ENCODE measurements at regions not wholly inside any gene's neighbourhood (a gene's known extent, or its start where the extent isn't known, plus 50 kb on each side); places are given as distances from the start of the nearest gene placed in this dataset.

DNA sequence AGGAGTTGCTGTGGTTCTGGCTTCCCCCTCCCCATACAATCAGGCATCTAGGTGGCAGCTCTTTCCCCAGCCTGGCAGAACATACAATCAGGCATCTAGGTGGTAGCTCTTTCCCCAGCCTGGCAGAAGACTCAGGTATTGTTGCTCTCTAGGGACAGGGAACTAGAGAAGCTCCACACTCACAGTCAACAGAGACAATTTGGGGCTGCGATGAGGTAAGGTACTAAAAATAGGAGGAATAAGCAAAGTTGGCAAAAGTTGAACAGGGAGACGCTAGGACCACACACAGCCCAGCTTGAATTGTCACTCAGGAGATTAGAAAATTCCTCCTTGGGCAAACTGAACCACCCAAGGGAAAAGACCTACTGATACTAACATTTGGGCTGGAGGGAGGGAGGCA lies 315.5 kb upstream of the CDH5 start:
- TF ChIP-seq NR1H2 (CRISPR knock-in tag; IDR thresholded peaks at IDR 0.05) (no peak), ZNF263 (CRISPR knock-in tag; IDR thresholded peaks at IDR 0.05; ENCODE audit: low read depth) (no peak)
- TF ChIP-seq, protein P1, sequence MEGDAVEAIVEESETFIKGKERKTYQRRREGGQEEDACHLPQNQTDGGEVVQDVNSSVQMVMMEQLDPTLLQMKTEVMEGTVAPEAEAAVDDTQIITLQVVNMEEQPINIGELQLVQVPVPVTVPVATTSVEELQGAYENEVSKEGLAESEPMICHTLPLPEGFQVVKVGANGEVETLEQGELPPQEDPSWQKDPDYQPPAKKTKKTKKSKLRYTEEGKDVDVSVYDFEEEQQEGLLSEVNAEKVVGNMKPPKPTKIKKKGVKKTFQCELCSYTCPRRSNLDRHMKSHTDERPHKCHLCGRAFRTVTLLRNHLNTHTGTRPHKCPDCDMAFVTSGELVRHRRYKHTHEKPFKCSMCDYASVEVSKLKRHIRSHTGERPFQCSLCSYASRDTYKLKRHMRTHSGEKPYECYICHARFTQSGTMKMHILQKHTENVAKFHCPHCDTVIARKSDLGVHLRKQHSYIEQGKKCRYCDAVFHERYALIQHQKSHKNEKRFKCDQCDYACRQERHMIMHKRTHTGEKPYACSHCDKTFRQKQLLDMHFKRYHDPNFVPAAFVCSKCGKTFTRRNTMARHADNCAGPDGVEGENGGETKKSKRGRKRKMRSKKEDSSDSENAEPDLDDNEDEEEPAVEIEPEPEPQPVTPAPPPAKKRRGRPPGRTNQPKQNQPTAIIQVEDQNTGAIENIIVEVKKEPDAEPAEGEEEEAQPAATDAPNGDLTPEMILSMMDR (IDR thresholded peaks at IDR 0.05) = no peak
- TF ChIP-seq, protein P2, sequence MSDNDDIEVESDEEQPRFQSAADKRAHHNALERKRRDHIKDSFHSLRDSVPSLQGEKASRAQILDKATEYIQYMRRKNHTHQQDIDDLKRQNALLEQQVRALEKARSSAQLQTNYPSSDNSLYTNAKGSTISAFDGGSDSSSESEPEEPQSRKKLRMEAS (CRISPR knock-in tag; IDR thresholded peaks at IDR 0.05) = no peak

Measured in WTC11 (cell line).